K562 (cell line): ENCODE measurements at regions not wholly inside any gene's neighbourhood (a gene's known extent, or its start where the extent isn't known, plus 50 kb on each side); places are given as distances from the start of the nearest gene placed in this dataset.

Experiments used
- ATAC-seq: fragments of 200-7000 bp; cut with Tn5 transposase; 3 replicates; pipeline ENCODE4 v1.9.1; 2020; ENCODE audit warnings: moderate library complexity
- BruUV-seq: library from RNA; stranded (reverse); fragments of 400-500 nt; replicated peaks from 2 replicates; lab custom pipeline; 2021; lab: Mats Ljungman, UMichigan
- CTCF ChIA-PET: fragments of 300-600 bp; formaldehyde crosslinking; extraction: SDS; loops from one replicate; lab custom pipeline; 2021; ENCODE audit warnings: low intra/inter-chr PET ratio; lab: Yijun Ruan, JAX
- POLR2A ChIA-PET: fragments of 300-600, 350-650 bp; sonication (Branson Sonifier 250); formaldehyde crosslinking; extraction: SDS; loops from one replicate; lab custom pipeline; 2021; ENCODE audit warnings: antibody characterized with exemption, inconsistent platforms; lab: Yijun Ruan, JAX
- DNase-seq, 4 experiments: peaks; one replicate each; pipeline versions ENCODE4 v3.0.0 to v3.0.0-alpha.2; 2011 to 2018; ENCODE audit warnings: low spot score in 3 of 4, mixed read lengths in 3 of 4; ENCODE audit errors: extremely low read depth in 1 of 4
- FAIRE-seq: peaks from 2 replicates; lab custom pipeline; 2011; peaks lifted over from hg19 to GRCh38; lab: Jason Lieb, UNC
- H2AFZ ChIP-seq: 2 replicates; pipeline ENCODE4 v1.6.0; 2011; ENCODE audit warnings: low read depth, low read length, control low read depth, inconsistent platforms
- H3K27ac ChIP-seq: fragments of 200-600 bp; 3 replicates; pipeline ENCODE4 v1.8.0; 2011; ENCODE audit warnings: low read depth, mild to moderate bottlenecking, control low read depth, inconsistent platforms, low read length, moderate library complexity, mixed read lengths; ENCODE audit errors: extremely low read depth
- H3K27me3 ChIP-seq, 2 experiments: fragments of 300-600 bp in 1 of 2; 2 replicates in 1 of 2; 3 replicates in 1 of 2; pipeline versions ENCODE4 v1.6.0 to v1.8.0; 2011; ENCODE audit warnings: inconsistent platforms in 2 of 2, low read length in 2 of 2, mild to moderate bottlenecking in 1 of 2, mixed read lengths in 1 of 2, moderate library complexity in 1 of 2; ENCODE audit not compliant: control insufficient read depth in 2 of 2, insufficient read depth in 2 of 2
- H3K36me3 ChIP-seq: fragments of 300-600 bp; 3 replicates; pipeline ENCODE4 v1.8.0; 2011; ENCODE audit warnings: mild to moderate bottlenecking, low read length, inconsistent platforms; ENCODE audit not compliant: control insufficient read depth, insufficient read depth
- H3K4me1 ChIP-seq, 2 experiments: fragments of 200-600 bp in 1 of 2; replicated peaks in 1 of 2; 2 replicates in 1 of 2; 3 replicates in 1 of 2; pipeline versions ENCODE4 v1.5.1 to v1.8.0; 2011; ENCODE audit warnings: inconsistent platforms in 2 of 2, low read length in 2 of 2, mild to moderate bottlenecking in 1 of 2, mixed read lengths in 1 of 2, moderate library complexity in 1 of 2; ENCODE audit not compliant: control insufficient read depth in 2 of 2, insufficient read depth in 2 of 2
- H3K4me2 ChIP-seq: 2 replicates; pipeline ENCODE4 v1.6.1; 2011; ENCODE audit warnings: low read length, control low read depth, inconsistent platforms, mixed read lengths; ENCODE audit not compliant: insufficient read depth
- H3K4me3 ChIP-seq: fragments of 200-600 bp; sonication (generic), shearing (Covaris generic); 2 replicates; pipeline ENCODE4 v1.5.1; 2016; ENCODE audit warnings: control low read depth, inconsistent platforms
- H3K79me2 ChIP-seq: fragments of 200-600 bp; 3 replicates; pipeline ENCODE4 v1.8.0; 2011; ENCODE audit warnings: low read length, inconsistent platforms; ENCODE audit not compliant: control insufficient read depth, insufficient read depth
- H3K9ac ChIP-seq, 2 experiments: 2 replicates each; pipeline versions ENCODE4 v1.6.0 to v1.6.1; 2011; ENCODE audit warnings: low read depth in 2 of 2, low read length in 2 of 2, control low read depth in 1 of 2, inconsistent platforms in 1 of 2, mild to moderate bottlenecking in 1 of 2, mixed read lengths in 1 of 2; ENCODE audit not compliant: insufficient read depth in 1 of 2
- H3K9me1 ChIP-seq: one replicate; pipeline ENCODE4 v1.6.0; 2011; ENCODE audit warnings: inconsistent platforms, mild to moderate bottlenecking, low read length, moderate library complexity; ENCODE audit not compliant: control insufficient read depth, insufficient read depth
- H3K9me3 ChIP-seq: replicated peaks from 2 replicates; pipeline ENCODE4 v1.5.1; 2011; ENCODE audit warnings: low read depth, low read length, inconsistent platforms; ENCODE audit not compliant: control insufficient read depth, insufficient read depth
- H4K20me1 ChIP-seq: replicated peaks from 2 replicates; pipeline ENCODE4 v1.6.1; 2011; ENCODE audit warnings: low read length, inconsistent platforms, mixed read lengths; ENCODE audit not compliant: control insufficient read depth, insufficient read depth
- CTBP1 ChIP-seq: fragments of 450-650 bp; IDR thresholded peaks from 2 replicates; pipeline ENCODE4 v1.6.1; 2016; ENCODE audit warnings: borderline replicate concordance
- DACH1 ChIP-seq: fragments of 450-650 bp; IDR thresholded peaks from 2 replicates; pipeline ENCODE4 v1.6.1; 2018; ENCODE audit not compliant: partially characterized antibody
- DMBX1 ChIP-seq: fragments of 250-450 bp; sonication (Bioruptor Pico); IDR thresholded peaks from 2 replicates; pipeline ENCODE4 v1.8.0; 2022; ENCODE audit warnings: inconsistent platforms, mild to moderate bottlenecking, moderate library complexity, borderline replicate concordance
- FOXJ3 ChIP-seq: sonication (generic); formaldehyde crosslinking; IDR thresholded peaks from 2 replicates; pipeline ENCODE4 v1.4.0; 2020; ENCODE audit warnings: mild to moderate bottlenecking, missing genetic modification reagents
- HDAC6 ChIP-seq: IDR thresholded peaks from 2 replicates; pipeline ENCODE4 v1.6.1; 2012; ENCODE audit warnings: low read depth, mild to moderate bottlenecking, control low read depth, inconsistent platforms, low read length, moderate library complexity
- HDGF ChIP-seq: fragments of 450-650 bp; IDR thresholded peaks from 2 replicates; pipeline ENCODE4 v1.6.1; 2016
- JUNB ChIP-seq: fragments of 450-650 bp; formaldehyde crosslinking; conservative IDR thresholded peaks from 2 replicates; pipeline ENCODE4 v1.4.0; 2020; ENCODE audit warnings: mild to moderate bottlenecking
- NCOR1 ChIP-seq: fragments of 450-650 bp; IDR thresholded peaks from 2 replicates; pipeline ENCODE4 v1.6.1; 2016; ENCODE audit warnings: mild to moderate bottlenecking, moderate library complexity
- NFXL1 ChIP-seq: fragments of 450-650 bp; formaldehyde crosslinking; IDR thresholded peaks from 2 replicates; pipeline ENCODE4 v1.4.0; 2021; ENCODE audit warnings: mild to moderate bottlenecking
- RERE ChIP-seq: sonication (generic); formaldehyde crosslinking; IDR thresholded peaks from 2 replicates; pipeline ENCODE4 v1.8.0; 2023; ENCODE audit warnings: missing genetic modification reagents, mild to moderate bottlenecking, borderline replicate concordance
- THAP7 ChIP-seq: fragments of 250-450 bp; sonication (Bioruptor Pico); IDR thresholded peaks from 2 replicates; pipeline ENCODE4 v1.5.0; 2021
- U2AF1 ChIP-seq: fragments of 200-400 bp; formaldehyde crosslinking; optimal IDR thresholded peaks from 2 replicates; pipeline ENCODE3; 2017; ENCODE audit warnings: mild to moderate bottlenecking, low read depth, low read length, moderate library complexity
- ZEB2 ChIP-seq: fragments of 450-650 bp; IDR thresholded peaks from 2 replicates; pipeline ENCODE4 v1.6.1; 2016
- ZNF184 ChIP-seq: sonication (generic); formaldehyde crosslinking; IDR thresholded peaks from 2 replicates; pipeline ENCODE4 v1.5.0; 2020; ENCODE audit warnings: missing genetic modification reagents
- ZNF217 ChIP-seq: sonication (generic); formaldehyde crosslinking; IDR thresholded peaks from 2 replicates; pipeline ENCODE4 v1.8.0; 2022; ENCODE audit warnings: mild to moderate bottlenecking, missing genetic modification reagents
- ZNF518B ChIP-seq: fragments of 250-450 bp; sonication (Bioruptor Pico); IDR thresholded peaks from 2 replicates; pipeline ENCODE4 v1.5.0; 2021; ENCODE audit warnings: mild to moderate bottlenecking, moderate library complexity
- ZNF764 ChIP-seq: fragments of 250-450 bp; sonication (Bioruptor Pico); IDR thresholded peaks from 2 replicates; pipeline ENCODE4 v1.4.0; 2020; ENCODE audit warnings: low read depth, mild to moderate bottlenecking, moderate library complexity
- WGBS: fragments of 100-300 bp; shearing (Covaris generic); methylation state at CpG from one replicate; pipeline ENCODE4 v1.1.6; 2016; ENCODE audit warnings: low coverage, mixed read lengths; ENCODE audit not compliant: insufficient coverage; ENCODE audit errors: missing lambda C conversion rate; 5-methylcytosine and 5-hydroxymethylcytosine counted together
- in situ Hi-C: fragments of 300-500 bp; cut with MboI; formaldehyde crosslinking; loops from 4 replicates; pipeline ENCODE4 v1.15.0; 2018; ENCODE audit warnings: inconsistent platforms, mixed read lengths
- intact Hi-C: fragments of 100-400 bp; cut with micrococcal nuclease; formaldehyde crosslinking; loops from 2 replicates; pipeline ENCODE4 v1.14.2; 2022

- H3K4me3 ChIP-seq: no peak overlapping the region
- no peak for FAIRE-seq
- H3K27me3 ChIP-seq: no peaks in the 10 kb centered on the region
- in situ Hi-C loops: no loop called here
- no peak for DNase-seq
- WGBS: 0% methylated on average over 2 of the region's 2 CpGs
- ChIA-PET POLR2A (interaction anchor here (0.7 kb wide), 1 partner anchor 43 kb away, joined by 4 read pairs; no protein-coding TSS in a partner anchor), CTCF (no interaction called here)
- no peaks in the 10 kb centered on the region for H3K79me2 ChIP-seq
- H3K4me2 ChIP-seq: no peak overlapping the region
- H3K36me3 ChIP-seq: no peaks in the 10 kb centered on the region
- no TSS peak for BruUV-seq
- intact Hi-C loops: no loop called here
- H2AFZ ChIP-seq: no peak overlapping the region
- H4K20me1 ChIP-seq: no peaks in the 10 kb centered on the region
- no peak overlapping the region for H3K27ac ChIP-seq
- no peaks in the 10 kb centered on the region for H3K9me3 ChIP-seq
- no peak for ATAC-seq
- no peaks in the 10 kb centered on the region for H3K4me1 ChIP-seq
- no peak overlapping the region for H3K9ac ChIP-seq
- H3K9me1 ChIP-seq: no peaks in the 10 kb centered on the region
- TF ChIP-seq NFXL1 (CRISPR knock-in tag) (no peak), THAP7 (CRISPR knock-in tag) (no peak), HDAC6 (no peak), ZNF518B (CRISPR knock-in tag) (no peak), NCOR1 (no peak), JUNB (no peak), RERE (CRISPR knock-in tag) (no peak), ZNF184 (CRISPR knock-in tag) (no peak), ZNF217 (CRISPR knock-in tag) (no peak), DACH1 (no peak), FOXJ3 (CRISPR knock-in tag) (no peak), ZNF764 (CRISPR knock-in tag) (no peak), U2AF1 (no peak), ZEB2 (no peak), CTBP1 (no peak), HDGF (no peak), DMBX1 (CRISPR knock-in tag) (no peak)
Observed at GRCh38 chr10:8829592-8829991, 775.1 kb downstream of the GATA3 start.
